HEK293 (cell line): ENCODE measurements at regions not wholly inside any gene's neighbourhood (a gene's known extent, or its start where the extent isn't known, plus 50 kb on each side); places are given as distances from the start of the nearest gene placed in this dataset.
A peak's percentile ranks its signal among the peaks of the same experiment; 100 is the strongest.

ENCODE experiments used
- GLIS1 ChIP-seq: fragments of 450-650 bp; formaldehyde crosslinking; IDR thresholded peaks from 2 replicates; pipeline ENCODE4 v1.5.1; 2016; ENCODE audit warnings: missing biosample characterization, missing genetic modification characterization
- KLF9 ChIP-seq: fragments of 450-650 bp; formaldehyde crosslinking; IDR thresholded peaks from 2 replicates; pipeline ENCODE4 v1.5.1; 2016; ENCODE audit warnings: missing biosample characterization, missing genetic modification characterization, low read depth
- OVOL3 ChIP-seq: fragments of 450-650 bp; formaldehyde crosslinking; IDR thresholded peaks from 2 replicates; pipeline ENCODE4 v1.5.1; 2016; ENCODE audit warnings: missing biosample characterization, missing genetic modification characterization
- ZBTB10 ChIP-seq: fragments of 450-650 bp; formaldehyde crosslinking; IDR thresholded peaks from 2 replicates; pipeline ENCODE4 v1.5.1; 2016; ENCODE audit warnings: missing biosample characterization, missing genetic modification characterization
- ZBTB44 ChIP-seq: fragments of 450-650 bp; IDR thresholded peaks from 2 replicates; pipeline ENCODE4 v1.5.1; 2018; ENCODE audit warnings: missing biosample characterization, mild to moderate bottlenecking, missing genetic modification characterization
- ZBTB8A ChIP-seq: fragments of 450-650 bp; formaldehyde crosslinking; IDR thresholded peaks from 2 replicates; pipeline ENCODE4 v1.5.1; 2016; ENCODE audit warnings: missing biosample characterization, missing genetic modification characterization
- ZFP37 ChIP-seq: fragments of 450-650 bp; formaldehyde crosslinking; IDR thresholded peaks from 2 replicates; pipeline ENCODE4 v1.5.1; 2016; ENCODE audit warnings: missing biosample characterization, missing genetic modification characterization
- ZNF132 ChIP-seq: fragments of 450-650 bp; formaldehyde crosslinking; IDR thresholded peaks from 2 replicates; pipeline ENCODE4 v1.5.1; 2017; ENCODE audit warnings: missing biosample characterization, missing genetic modification characterization, borderline replicate concordance
- ZNF140 ChIP-seq: fragments of 450-650 bp; formaldehyde crosslinking; IDR thresholded peaks from 2 replicates; pipeline ENCODE4 v1.5.1; 2016; ENCODE audit warnings: missing biosample characterization, missing genetic modification characterization
- ZNF174 ChIP-seq: fragments of 450-650 bp; formaldehyde crosslinking; IDR thresholded peaks from 2 replicates; pipeline ENCODE4 v1.5.0; 2017; ENCODE audit warnings: missing biosample characterization, mild to moderate bottlenecking, missing genetic modification characterization
- ZNF23 ChIP-seq: fragments of 450-650 bp; formaldehyde crosslinking; IDR thresholded peaks from 2 replicates; pipeline ENCODE4 v1.5.1; 2016; ENCODE audit warnings: missing biosample characterization, missing genetic modification characterization, borderline replicate concordance
- ZNF324 ChIP-seq: fragments of 450-650 bp; formaldehyde crosslinking; IDR thresholded peaks from 2 replicates; pipeline ENCODE4 v1.5.1; 2016; ENCODE audit warnings: missing biosample characterization, missing genetic modification characterization
- ZNF391 ChIP-seq: fragments of 450-650 bp; formaldehyde crosslinking; IDR thresholded peaks from 2 replicates; pipeline ENCODE4 v1.5.1; 2016; ENCODE audit warnings: low read depth, missing biosample characterization, missing genetic modification characterization, borderline replicate concordance
- ZNF416 ChIP-seq: fragments of 450-650 bp; formaldehyde crosslinking; IDR thresholded peaks from 2 replicates; pipeline ENCODE4 v1.5.1; 2016; ENCODE audit warnings: missing biosample characterization, missing genetic modification characterization
- ZNF433 ChIP-seq: fragments of 450-650 bp; formaldehyde crosslinking; IDR thresholded peaks from 2 replicates; pipeline ENCODE4 v1.5.1; 2016; ENCODE audit warnings: missing biosample characterization, missing genetic modification characterization, low read depth
- ZNF473 ChIP-seq: fragments of 450-650 bp; formaldehyde crosslinking; IDR thresholded peaks from 2 replicates; pipeline ENCODE4 v1.5.1; 2017; ENCODE audit warnings: missing biosample characterization, missing genetic modification characterization
- ZNF596 ChIP-seq: fragments of 450-650 bp; IDR thresholded peaks from 2 replicates; pipeline ENCODE4 v1.5.0; 2018; ENCODE audit warnings: missing biosample characterization, mild to moderate bottlenecking, missing genetic modification characterization, moderate library complexity
- ZNF747 ChIP-seq: fragments of 450-650 bp; formaldehyde crosslinking; IDR thresholded peaks from 2 replicates; pipeline ENCODE4 v1.5.1; 2016; ENCODE audit warnings: missing biosample characterization, missing genetic modification characterization
- ZNF791 ChIP-seq: fragments of 450-650 bp; formaldehyde crosslinking; IDR thresholded peaks from 2 replicates; pipeline ENCODE4 v1.5.1; 2016; ENCODE audit warnings: missing biosample characterization, missing genetic modification characterization
- ZSCAN16 ChIP-seq: fragments of 450-650 bp; formaldehyde crosslinking; IDR thresholded peaks from 2 replicates; pipeline ENCODE4 v1.5.1; 2016; ENCODE audit warnings: missing biosample characterization, missing genetic modification characterization
- TF ChIP-seq, protein P1 (sequence below): fragments of 450-650 bp; formaldehyde crosslinking; IDR thresholded peaks from 2 replicates; pipeline ENCODE4 v1.5.1; 2016; ENCODE audit warnings: missing biosample characterization, missing genetic modification characterization
- TF ChIP-seq, protein P2 (sequence below): fragments of 450-650 bp; formaldehyde crosslinking; IDR thresholded peaks from 2 replicates; pipeline ENCODE4 v1.5.0; 2017; ENCODE audit warnings: missing biosample characterization, missing genetic modification characterization, borderline replicate concordance

GRCh38 chr3:72152551-72153476 lies 367.9 kb upstream of the PROK2 start (continued):
- TF ChIP-seq, protein P1, sequence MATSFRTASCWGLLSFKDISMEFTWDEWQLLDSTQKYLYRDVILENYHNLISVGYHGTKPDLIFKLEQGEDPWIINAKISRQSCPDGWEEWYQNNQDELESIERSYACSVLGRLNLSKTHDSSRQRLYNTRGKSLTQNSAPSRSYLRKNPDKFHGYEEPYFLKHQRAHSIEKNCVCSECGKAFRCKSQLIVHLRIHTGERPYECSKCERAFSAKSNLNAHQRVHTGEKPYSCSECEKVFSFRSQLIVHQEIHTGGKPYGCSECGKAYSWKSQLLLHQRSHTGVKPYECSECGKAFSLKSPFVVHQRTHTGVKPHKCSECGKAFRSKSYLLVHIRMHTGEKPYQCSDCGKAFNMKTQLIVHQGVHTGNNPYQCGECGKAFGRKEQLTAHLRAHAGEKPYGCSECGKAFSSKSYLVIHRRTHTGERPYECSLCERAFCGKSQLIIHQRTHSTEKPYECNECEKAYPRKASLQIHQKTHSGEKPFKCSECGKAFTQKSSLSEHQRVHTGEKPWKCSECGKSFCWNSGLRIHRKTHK: no peak
- no peak for TF ChIP-seq ZBTB10 (tag by site-specific recombination)
- TF ChIP-seq ZSCAN16: no peak
- TF ChIP-seq KLF9 (tag by site-specific recombination): no peak
- TF ChIP-seq ZNF324 (tag by site-specific recombination): no peak
- TF ChIP-seq ZBTB8A (tag by site-specific recombination): peak; percentile 41
- TF ChIP-seq ZNF596 (tag by site-specific recombination): no peak
- peak; percentile 61; the same call in 1 of the 2 replicates for TF ChIP-seq ZBTB44 (tag by site-specific recombination)
- TF ChIP-seq GLIS1 (tag by site-specific recombination): no peak; the same call in 1 of the 2 replicates
- TF ChIP-seq ZNF174: no peak
- no peak for TF ChIP-seq ZNF747 (tag by site-specific recombination)
- TF ChIP-seq OVOL3 (tag by site-specific recombination): no peak
- no peak for TF ChIP-seq ZNF791 (tag by site-specific recombination)
- no peak for TF ChIP-seq ZNF23 (tag by site-specific recombination)
- TF ChIP-seq, protein P2, sequence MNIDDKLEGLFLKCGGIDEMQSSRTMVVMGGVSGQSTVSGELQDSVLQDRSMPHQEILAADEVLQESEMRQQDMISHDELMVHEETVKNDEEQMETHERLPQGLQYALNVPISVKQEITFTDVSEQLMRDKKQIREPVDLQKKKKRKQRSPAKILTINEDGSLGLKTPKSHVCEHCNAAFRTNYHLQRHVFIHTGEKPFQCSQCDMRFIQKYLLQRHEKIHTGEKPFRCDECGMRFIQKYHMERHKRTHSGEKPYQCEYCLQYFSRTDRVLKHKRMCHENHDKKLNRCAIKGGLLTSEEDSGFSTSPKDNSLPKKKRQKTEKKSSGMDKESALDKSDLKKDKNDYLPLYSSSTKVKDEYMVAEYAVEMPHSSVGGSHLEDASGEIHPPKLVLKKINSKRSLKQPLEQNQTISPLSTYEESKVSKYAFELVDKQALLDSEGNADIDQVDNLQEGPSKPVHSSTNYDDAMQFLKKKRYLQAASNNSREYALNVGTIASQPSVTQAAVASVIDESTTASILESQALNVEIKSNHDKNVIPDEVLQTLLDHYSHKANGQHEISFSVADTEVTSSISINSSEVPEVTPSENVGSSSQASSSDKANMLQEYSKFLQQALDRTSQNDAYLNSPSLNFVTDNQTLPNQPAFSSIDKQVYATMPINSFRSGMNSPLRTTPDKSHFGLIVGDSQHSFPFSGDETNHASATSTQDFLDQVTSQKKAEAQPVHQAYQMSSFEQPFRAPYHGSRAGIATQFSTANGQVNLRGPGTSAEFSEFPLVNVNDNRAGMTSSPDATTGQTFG: no peak
- no peak for TF ChIP-seq ZNF473
- no peak for TF ChIP-seq ZNF416
- TF ChIP-seq ZNF140: no peak
- no peak for TF ChIP-seq ZNF132 (tag by site-specific recombination)
- TF ChIP-seq ZFP37 (tag by site-specific recombination): no peak
- TF ChIP-seq ZNF433 (tag by site-specific recombination): no peak
- TF ChIP-seq ZNF391: no peak
- TF ChIP-seq, all 188 proteins: peak for 14
